ENCODE measurements at regions not wholly inside any gene's neighbourhood (a gene's known extent, or its start where the extent isn't known, plus 50 kb on each side); places are given as distances from the start of the nearest gene placed in this dataset.

DNA sequence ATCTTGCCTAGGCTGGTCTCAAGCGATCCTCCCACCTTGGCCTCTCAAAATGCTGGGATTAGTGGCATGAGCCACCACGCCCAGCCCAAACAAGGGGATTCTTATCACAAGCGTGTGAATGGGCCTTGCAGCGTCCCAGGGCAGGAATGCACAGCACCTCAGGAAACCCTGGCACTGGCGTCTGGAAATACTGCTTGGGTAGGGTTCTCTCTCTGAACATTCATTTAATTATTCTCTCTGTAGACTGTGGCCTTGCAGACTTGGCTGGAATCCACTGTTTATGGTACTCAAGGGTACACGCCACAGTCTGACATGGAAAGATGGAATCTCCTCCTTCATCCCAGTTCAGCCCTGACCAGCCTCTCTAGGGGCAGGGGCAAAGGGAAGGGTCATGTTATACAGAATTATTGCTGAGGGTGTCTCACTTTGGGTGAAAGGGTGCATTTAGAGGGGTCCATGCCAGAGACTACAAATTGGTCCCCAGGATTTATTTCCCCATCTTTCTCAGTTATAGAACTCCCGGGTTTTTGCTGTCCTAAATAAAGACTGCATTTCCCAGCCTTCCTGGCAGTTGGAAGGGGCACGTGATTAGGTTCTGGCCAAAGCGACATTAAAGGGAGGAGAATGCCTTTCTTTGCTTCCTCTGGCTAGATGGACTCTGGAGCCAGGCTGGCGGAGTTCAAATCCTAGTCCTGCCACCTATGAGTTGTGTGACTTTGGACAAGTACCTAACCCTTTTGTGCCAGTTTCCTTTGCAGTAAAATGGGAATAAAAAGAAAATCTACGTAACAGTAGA, 147.2 kb upstream of the HAAO start:
- FAIRE-seq (no peak), DNase-seq (ENCODE audit: low spot score) (no peak)

DNA sequence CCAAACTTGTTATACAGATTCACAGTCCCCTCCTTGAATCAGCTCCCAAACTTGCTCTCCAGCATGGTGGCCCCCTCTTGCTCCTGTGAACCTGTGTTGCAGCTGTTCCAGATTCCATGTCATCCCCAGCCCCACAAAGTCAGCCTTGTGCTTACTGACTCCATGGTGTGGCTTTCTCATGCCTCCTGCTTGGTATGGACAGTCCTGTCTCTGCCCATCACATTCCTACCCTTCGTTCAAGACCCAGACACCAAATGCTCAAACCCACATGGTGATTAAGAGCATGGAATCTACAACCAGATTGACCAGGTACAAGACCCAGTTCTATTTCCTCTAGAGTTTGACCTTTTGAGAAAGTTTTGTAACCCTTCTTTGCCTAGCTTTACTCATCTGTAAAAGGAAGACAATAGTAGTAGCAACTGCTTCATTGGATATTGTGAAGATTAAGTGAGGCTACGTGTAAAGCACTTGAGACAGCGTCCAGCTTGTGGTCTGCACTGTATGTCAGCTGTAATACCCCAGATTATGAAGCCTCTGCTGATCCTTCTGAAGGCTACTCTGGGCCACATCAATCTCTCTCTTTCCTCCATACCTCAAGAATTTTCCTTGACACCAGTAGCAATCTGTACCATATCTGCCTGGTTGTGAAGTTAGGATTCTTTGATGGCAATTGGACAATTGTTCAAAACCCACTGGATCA, 146.4 kb upstream of the HAAO start:
- no peak for FAIRE-seq
- no peak for DNase-seq (ENCODE audit: low spot score)

DNA sequence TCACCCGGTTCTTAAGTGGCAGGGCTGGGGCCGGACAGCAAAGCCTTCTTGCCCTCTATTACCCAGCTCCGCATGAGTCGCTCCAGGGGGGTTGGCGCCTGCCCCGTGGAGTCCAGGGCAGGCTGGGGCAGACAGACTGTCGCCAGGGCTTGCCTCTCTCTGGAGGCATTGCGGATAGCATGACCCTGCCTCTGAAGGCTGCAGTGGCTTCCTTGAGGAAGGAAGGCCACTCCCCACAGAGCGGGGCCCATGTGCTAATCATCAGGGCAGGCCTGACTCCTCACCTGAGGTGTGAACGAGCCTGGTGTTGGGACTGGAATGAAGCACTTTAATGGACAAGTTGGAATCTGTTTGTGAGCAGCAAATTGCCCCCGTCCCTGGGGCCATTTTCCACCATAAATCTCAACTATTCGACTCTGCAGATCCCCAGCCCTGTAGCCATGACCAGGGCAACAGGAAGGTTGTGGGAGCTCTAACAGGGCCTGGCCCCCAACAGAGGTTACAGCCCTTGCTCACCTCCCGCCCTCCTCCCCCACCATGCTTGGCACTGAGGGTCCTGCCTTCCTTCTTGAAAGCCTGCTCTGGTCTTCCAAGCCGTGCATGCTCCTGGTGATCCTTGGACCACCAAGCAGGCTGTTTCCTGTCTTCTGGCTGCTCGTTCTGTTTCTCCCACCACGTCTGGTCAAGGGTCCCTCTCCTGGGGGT, 144.9 kb upstream of the HAAO start:
- no peak for DNase-seq (ENCODE audit: low spot score)
- FAIRE-seq: peak; percentile 9

- DNase-seq (ENCODE audit: low spot score) (no peak), FAIRE-seq (peak; percentile 17)
Measured at GRCh38 chr2:42935692-42936671, 143.6 kb upstream of the HAAO start.

DNA sequence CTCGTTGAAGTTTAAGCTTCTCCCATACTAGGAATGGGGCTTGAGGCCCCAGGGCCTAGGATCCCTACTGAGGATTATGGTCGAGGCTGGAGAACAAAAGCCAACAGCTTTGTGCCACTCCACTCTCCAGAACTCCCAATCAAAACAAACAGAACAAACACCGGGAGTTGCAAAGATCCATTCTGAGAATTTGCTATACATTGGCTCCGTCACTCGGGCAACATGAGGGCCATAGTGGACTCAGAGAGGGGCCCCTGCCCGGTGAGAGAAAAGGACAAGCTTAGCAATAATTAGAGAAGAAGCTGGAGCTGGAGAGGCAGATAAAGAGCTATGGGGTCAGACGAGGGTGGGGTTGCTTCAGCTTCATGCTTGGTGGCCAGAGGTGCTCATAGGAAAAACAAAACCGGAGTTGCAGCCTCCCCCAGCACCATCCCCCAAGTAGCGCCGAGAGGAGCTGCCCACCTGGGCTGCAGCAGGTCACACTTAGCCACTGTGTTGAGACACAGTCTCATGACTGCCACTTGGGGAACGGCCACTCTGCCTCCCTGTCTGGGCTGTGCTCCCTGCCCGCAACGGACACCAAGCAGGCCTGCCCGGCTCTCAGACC, 142.3 kb upstream of the HAAO start:
- FAIRE-seq: no peak
- no peak for DNase-seq (ENCODE audit: low spot score)

GRCh38 chr2:42933824-42934254, 141.5 kb upstream of the HAAO start:
- no peak for DNase-seq (ENCODE audit: low spot score)

GRCh38 chr2:42932271-42933151, 140.1 kb upstream of the HAAO start:
- FAIRE-seq (no peak), DNase-seq (ENCODE audit: low spot score) (no peak)

More at GRCh38 chr2:42933824-42934254, 141.5 kb upstream of the HAAO start:
- FAIRE-seq: no peak

DNA sequence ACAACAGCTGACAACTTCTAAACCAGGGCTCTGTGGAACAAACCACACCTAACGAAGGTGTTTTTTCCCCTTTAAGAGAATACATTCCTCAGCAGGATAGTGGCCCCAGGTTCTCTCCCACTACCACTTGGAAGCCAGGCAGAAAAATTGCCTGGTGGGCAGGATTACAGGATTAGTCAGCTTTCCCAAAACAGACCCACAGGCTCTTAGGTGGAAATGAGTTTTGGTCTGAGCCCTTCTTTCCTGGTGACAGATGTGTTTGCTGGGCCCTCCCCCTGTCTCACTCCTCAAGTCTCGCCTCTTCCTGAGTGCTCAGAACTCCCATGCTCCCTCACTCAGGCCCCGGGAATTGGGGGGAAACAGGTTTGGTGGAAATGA, 139.4 kb upstream of the HAAO start:
- DNase-seq (ENCODE audit: low spot score): no peak
- FAIRE-seq: no peak

- DNase-seq (ENCODE audit: low spot score): no peak
Measured at GRCh38 chr2:42931146-42931817, 138.9 kb upstream of the HAAO start.

GRCh38 chr2:42930025-42930581, 137.7 kb upstream of the HAAO start:
- no peak for DNase-seq (ENCODE audit: low spot score)
- FAIRE-seq: no peak

More at GRCh38 chr2:42931146-42931817, 138.9 kb upstream of the HAAO start:
- FAIRE-seq: no peak

- FAIRE-seq: no peak
- DNase-seq (ENCODE audit: low spot score): no peak
Measured at GRCh38 chr2:42929546-42930024, 137.2 kb upstream of the HAAO start.

DNA sequence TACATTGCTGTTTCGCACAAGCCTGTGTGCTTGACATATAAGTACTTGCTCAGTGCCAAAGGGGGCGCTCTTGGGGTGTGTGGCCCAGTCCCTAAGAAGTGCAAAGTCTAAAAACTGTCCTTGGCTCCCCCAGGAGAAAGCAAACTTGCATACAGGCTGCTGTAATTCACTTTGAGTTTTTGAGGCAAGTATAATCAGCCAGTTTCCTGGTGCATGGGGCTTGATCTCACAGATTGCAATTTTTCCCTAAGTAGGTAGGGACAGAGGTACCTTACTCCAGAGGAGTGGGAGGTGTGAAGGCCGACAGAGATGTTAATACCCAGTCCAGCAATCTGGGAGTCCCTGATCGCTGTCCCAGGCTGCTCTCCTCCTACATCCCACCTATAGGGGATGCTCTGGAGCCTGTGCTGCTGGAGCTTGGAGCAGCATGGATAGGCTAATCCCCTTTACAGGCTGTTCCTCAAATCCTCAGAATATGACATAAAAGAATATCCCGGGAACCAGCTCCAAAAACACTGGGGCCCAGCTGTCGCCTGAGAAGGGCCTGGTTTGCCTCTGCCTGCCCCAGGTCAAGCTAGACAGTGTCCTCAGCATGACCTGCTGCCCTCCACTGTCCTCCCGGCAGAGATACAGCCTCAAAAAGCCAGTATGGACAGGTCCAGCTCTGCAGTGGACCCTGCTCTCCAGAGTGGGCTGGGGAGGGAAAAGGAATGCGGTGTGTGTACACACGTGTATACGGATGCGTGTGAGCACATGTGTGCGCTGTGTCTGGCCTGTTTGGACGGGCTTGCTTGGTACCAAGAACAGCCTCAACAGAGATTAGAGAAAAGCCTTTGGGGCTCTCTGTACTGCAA, 136.5 kb upstream of the HAAO start:
- peak; percentile 43 for DNase-seq (ENCODE audit: low spot score)
- FAIRE-seq: no peak

- no peak for DNase-seq (ENCODE audit: low spot score)
- no peak for FAIRE-seq
Measured at GRCh38 chr2:42928161-42928691, 135.8 kb upstream of the HAAO start.

DNA sequence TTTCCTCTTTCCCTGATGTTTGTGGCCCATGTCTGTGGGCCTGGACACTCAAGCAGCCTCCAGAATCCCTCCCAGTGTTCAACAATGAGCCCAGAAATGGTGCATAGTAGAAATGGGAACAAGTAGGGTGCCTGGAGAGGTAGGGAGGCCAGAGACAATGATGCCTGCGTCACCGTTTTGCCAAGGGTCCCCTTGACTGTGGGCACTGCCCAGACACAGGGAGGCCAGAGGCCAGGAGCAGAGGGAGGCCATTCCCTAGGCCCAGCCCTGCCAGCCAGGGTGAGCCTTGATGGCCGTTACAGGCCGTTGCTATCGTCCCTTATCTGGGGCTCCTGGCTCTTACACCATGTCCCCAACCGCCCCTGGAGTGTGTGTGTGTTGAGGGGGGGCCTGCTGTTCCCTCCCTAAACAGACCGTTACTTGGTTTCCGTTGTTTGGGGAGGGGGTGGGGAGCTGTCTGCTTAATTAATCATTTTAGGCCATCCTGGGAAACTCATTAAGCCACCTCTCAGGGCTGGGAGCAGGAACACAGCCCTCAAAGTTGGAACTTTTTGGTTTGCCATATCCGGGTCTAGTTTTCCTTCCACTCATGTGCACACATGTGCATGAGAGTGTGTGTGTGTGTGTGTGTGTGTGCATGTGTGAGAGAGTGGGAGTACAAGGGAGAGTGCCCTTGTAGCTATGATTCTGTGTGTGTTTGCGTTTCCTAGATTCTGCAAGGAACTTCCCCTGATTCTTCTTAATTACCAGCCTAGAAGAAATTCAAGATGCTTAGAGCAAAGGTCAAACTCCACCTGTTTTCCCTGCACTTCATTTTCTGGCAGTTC, 135.2 kb upstream of the HAAO start:
- DNase-seq (ENCODE audit: low spot score): no peak
- FAIRE-seq: no peak

- DNase-seq (ENCODE audit: low spot score): no peak
- no peak for FAIRE-seq
Measured at GRCh38 chr2:42926434-42927333, 134.3 kb upstream of the HAAO start.

All from urothelium cell line (cell line).